ENCODE measurements at regions not wholly inside any gene's neighbourhood (a gene's known extent, or its start where the extent isn't known, plus 50 kb on each side); places are given as distances from the start of the nearest gene placed in this dataset.

DNA sequence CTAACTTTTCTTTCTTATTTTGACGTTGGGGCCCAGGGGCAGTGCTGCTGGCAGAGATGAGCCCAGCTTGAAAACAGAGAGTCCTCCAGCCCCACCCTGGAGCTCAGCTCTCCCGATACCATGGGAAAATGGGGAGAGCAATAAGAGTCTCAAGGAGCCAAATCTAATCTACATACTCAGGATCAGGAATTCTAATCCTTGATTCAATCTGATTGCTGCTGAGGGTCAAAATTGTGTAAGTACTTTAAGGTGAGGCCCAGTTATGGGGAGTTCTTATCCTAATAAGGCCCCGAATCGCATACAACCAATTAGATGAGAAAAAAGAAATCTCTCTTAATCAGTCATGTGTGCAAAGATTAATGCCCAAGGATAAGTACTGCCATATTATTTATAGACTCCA lies 202.9 kb downstream of the FAM76B start:
- TF ChIP-seq, protein P1, sequence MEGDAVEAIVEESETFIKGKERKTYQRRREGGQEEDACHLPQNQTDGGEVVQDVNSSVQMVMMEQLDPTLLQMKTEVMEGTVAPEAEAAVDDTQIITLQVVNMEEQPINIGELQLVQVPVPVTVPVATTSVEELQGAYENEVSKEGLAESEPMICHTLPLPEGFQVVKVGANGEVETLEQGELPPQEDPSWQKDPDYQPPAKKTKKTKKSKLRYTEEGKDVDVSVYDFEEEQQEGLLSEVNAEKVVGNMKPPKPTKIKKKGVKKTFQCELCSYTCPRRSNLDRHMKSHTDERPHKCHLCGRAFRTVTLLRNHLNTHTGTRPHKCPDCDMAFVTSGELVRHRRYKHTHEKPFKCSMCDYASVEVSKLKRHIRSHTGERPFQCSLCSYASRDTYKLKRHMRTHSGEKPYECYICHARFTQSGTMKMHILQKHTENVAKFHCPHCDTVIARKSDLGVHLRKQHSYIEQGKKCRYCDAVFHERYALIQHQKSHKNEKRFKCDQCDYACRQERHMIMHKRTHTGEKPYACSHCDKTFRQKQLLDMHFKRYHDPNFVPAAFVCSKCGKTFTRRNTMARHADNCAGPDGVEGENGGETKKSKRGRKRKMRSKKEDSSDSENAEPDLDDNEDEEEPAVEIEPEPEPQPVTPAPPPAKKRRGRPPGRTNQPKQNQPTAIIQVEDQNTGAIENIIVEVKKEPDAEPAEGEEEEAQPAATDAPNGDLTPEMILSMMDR (IDR thresholded peaks at IDR 0.05) = no peak
- no peak for TF ChIP-seq POLR2A (IDR thresholded peaks at IDR 0.05)
- no peak for TF ChIP-seq POLR2AphosphoS5 (IDR thresholded peaks at IDR 0.05)
- no peak for TF ChIP-seq EP300 (IDR thresholded peaks at IDR 0.05)
